ENCODE measurements at regions not wholly inside any gene's neighbourhood (a gene's known extent, or its start where the extent isn't known, plus 50 kb on each side); places are given as distances from the start of the nearest gene placed in this dataset.

DNA sequence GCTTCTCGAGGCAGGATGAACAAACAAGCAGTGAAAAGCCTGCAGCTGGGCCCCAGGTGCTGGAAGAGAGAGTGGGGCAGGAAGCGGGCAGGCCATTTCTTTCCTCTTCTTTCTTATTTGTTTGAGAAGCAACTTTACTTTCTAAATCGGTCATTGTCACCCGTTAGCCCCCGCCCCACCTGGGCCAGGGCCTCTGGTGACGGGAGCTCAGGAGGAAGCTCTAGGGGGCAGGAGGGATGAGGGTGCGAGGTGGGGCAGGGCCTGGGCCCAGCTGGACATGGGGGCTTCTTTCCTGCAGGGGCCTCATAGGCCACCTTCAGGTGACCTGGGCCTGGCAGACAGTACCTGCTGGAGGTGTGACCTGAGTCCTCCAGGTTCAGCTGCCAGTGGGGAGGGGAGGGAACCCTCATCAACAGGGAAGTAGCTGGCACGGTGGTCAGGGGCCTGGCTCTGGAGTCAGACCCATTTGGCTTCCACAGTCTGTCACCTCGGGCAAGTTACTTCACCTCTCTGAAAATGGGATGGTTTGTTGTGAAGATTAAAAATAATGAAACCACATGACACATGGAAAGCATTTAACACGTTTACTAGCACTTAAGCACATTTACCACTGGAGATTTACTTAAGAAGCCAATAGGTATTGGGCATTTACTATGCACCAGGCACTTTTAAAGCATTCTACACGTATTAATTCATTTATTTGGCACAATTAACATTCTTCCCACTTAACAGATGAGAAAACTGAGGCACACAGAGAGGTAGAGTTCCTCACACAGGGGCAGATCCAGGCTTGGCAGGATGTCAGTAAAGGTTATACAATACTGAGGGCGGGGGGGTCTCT is 54.1 kb upstream of the ID3 start:
- H3K36me3 ChIP-seq (ENCODE audit: insufficient read depth, low read length): no peaks in the 10 kb centered on the region
- H3K27ac ChIP-seq (ENCODE audit: low read depth, low read length, poor library complexity, severe bottlenecking): peak overlapping the region; percentile 99
- H3K9me3 ChIP-seq (ENCODE audit: low read length): no peaks in the 10 kb centered on the region
- H2AFZ ChIP-seq (ENCODE audit: low read length): no peak overlapping the region
- H3K79me2 ChIP-seq (ENCODE audit: insufficient read depth, low read depth, low read length): peaks cover 7% of the 10 kb centered on the region; the same call in 1 of the 2 replicates
- POLR2A ChIA-PET: interaction anchor here (0.5 to 10.2 kb wide), 23 partner anchors 8 to 187 kb away, joined by 3 to 135 read pairs (median 9); partner anchors contain the start of genes E2F2, GALE and ID3
- intact Hi-C loops (cut with micrococcal nuclease; ENCODE audit: unreplicated experiment): loop anchor here (1.0 kb wide), 4 partner anchors 20 to 59 kb away; partner anchors contain the start of gene ID3
- no peak for TF ChIP-seq EZH2phosphoT487 (IDR thresholded peaks at IDR 0.05; ENCODE audit: borderline replicate concordance, low read depth, low read length)
- TF ChIP-seq, protein P1, sequence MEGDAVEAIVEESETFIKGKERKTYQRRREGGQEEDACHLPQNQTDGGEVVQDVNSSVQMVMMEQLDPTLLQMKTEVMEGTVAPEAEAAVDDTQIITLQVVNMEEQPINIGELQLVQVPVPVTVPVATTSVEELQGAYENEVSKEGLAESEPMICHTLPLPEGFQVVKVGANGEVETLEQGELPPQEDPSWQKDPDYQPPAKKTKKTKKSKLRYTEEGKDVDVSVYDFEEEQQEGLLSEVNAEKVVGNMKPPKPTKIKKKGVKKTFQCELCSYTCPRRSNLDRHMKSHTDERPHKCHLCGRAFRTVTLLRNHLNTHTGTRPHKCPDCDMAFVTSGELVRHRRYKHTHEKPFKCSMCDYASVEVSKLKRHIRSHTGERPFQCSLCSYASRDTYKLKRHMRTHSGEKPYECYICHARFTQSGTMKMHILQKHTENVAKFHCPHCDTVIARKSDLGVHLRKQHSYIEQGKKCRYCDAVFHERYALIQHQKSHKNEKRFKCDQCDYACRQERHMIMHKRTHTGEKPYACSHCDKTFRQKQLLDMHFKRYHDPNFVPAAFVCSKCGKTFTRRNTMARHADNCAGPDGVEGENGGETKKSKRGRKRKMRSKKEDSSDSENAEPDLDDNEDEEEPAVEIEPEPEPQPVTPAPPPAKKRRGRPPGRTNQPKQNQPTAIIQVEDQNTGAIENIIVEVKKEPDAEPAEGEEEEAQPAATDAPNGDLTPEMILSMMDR (conservative IDR thresholded peaks at IDR 0.05; ENCODE audit: low read length): peak; percentile 46; the same call in 1 of the 2 replicates
- CTCF ChIA-PET (ENCODE audit: unreplicated experiment): interaction anchor here (0.6 to 1.5 kb wide), 5 partner anchors 10 to 37 kb away, joined by 3 to 8 read pairs (median 3); no protein-coding TSS in a partner anchor
- no peaks in the 10 kb centered on the region for H3K9me2 ChIP-seq (ENCODE audit: insufficient read depth, low read length)
- peak overlapping the region; percentile 64 for H3K4me3 ChIP-seq (ENCODE audit: low read depth, low read length, poor library complexity, severe bottlenecking)
- peak; percentile 96 for DNase-seq (ENCODE audit: low spot score)
- peaks cover 98% of the 10 kb centered on the region for H3K4me1 ChIP-seq (ENCODE audit: insufficient read depth, low read length, poor library complexity, severe bottlenecking)
- no peaks in the 10 kb centered on the region for H4K20me1 ChIP-seq (ENCODE audit: insufficient read depth, low read length)
- BruUV-seq (replicated peaks): TSS peak; percentile 89
- H3K4me2 ChIP-seq (ENCODE audit: low read length): peak overlapping the region; percentile 93

GRCh38 chr1:23611601-23612327 is 52.5 kb upstream of the ID3 start:
- Histone ChIP-seq H3K27ac (ENCODE audit: low read depth, low read length, poor library complexity, severe bottlenecking) (peak overlapping the region; percentile 99), H3K9me3 (ENCODE audit: low read length) (no peaks in the 10 kb centered on the region), H3K4me1 (ENCODE audit: insufficient read depth, low read length, poor library complexity, severe bottlenecking) (peaks cover 98% of the 10 kb centered on the region), H3K9me2 (ENCODE audit: insufficient read depth, low read length) (no peaks in the 10 kb centered on the region), H4K20me1 (ENCODE audit: insufficient read depth, low read length) (no peaks in the 10 kb centered on the region), H3K36me3 (ENCODE audit: insufficient read depth, low read length) (no peaks in the 10 kb centered on the region), H3K4me3 (ENCODE audit: low read depth, low read length, poor library complexity, severe bottlenecking) (peak overlapping the region; percentile 64), H2AFZ (ENCODE audit: low read length) (no peak overlapping the region), H3K4me2 (ENCODE audit: low read length) (peak overlapping the region; percentile 93), H3K79me2 (ENCODE audit: insufficient read depth, low read depth, low read length) (no peaks in the 10 kb centered on the region)
- peak; percentile 98 for DNase-seq (ENCODE audit: low spot score)
- CTCF ChIA-PET (ENCODE audit: unreplicated experiment): interaction anchor here (0.6 to 1.5 kb wide), 6 partner anchors 16 to 34 kb away, joined by 3 to 9 read pairs (median 6); no protein-coding TSS in a partner anchor
- TF ChIP-seq EZH2phosphoT487 (IDR thresholded peaks at IDR 0.05; ENCODE audit: borderline replicate concordance, low read depth, low read length): no peak
- TF ChIP-seq, protein P1 (conservative IDR thresholded peaks at IDR 0.05; ENCODE audit: low read length): no peak
- intact Hi-C loops (cut with micrococcal nuclease; ENCODE audit: unreplicated experiment): loop anchor here (1.0 kb wide), 2 partner anchors 26 to 37 kb away; no protein-coding TSS in a partner anchor
- no TSS peak for BruUV-seq (replicated peaks)
- POLR2A ChIA-PET: interaction anchor here (0.6 to 10.2 kb wide), 18 partner anchors 10 to 1123 kb away, joined by 3 to 135 read pairs (median 10); partner anchors contain the start of gene ID3

All from OCI-LY7 (cell line).